Mesendoderm (in vitro differentiated cells): ENCODE measurements at regions not wholly inside any gene's neighbourhood (a gene's known extent, or its start where the extent isn't known, plus 50 kb on each side); places are given as distances from the start of the nearest gene placed in this dataset.

Experiments
- DNase-seq: peaks from one replicate; pipeline ENCODE4 v3.0.0; 2013
- H2AK5ac ChIP-seq: 2 replicates; pipeline ENCODE4 v1.6.1; 2013; ENCODE audit warnings: low read length, inconsistent platforms
- H2BK120ac ChIP-seq: 2 replicates; pipeline ENCODE4 v1.6.1; 2013; ENCODE audit warnings: low read depth, mild to moderate bottlenecking, low read length, moderate library complexity, mixed read lengths
- H2BK15ac ChIP-seq: replicated peaks from 2 replicates; pipeline ENCODE4 v1.6.1; 2013; ENCODE audit warnings: low read depth, mild to moderate bottlenecking, moderate library complexity
- H2BK5ac ChIP-seq: 2 replicates; pipeline ENCODE4 v1.6.1; 2013; ENCODE audit warnings: low read length, inconsistent platforms
- H3K18ac ChIP-seq: 2 replicates; pipeline ENCODE4 v1.6.1; 2013; ENCODE audit warnings: mild to moderate bottlenecking, low read length, mixed read lengths
- H3K23ac ChIP-seq: one replicate; pipeline ENCODE4 v1.6.1; 2013; ENCODE audit warnings: low read length
- H3K27ac ChIP-seq: 2 replicates; pipeline ENCODE4 v1.5.1; 2013; ENCODE audit warnings: low read depth, mild to moderate bottlenecking, inconsistent platforms, low read length, moderate library complexity
- H3K27me3 ChIP-seq: 2 replicates; pipeline ENCODE4 v1.6.1; 2013; ENCODE audit warnings: low read length, control low read depth, mild to moderate bottlenecking, inconsistent platforms; ENCODE audit not compliant: insufficient read depth, poor library complexity
- H3K36me3 ChIP-seq: 2 replicates; pipeline ENCODE4 v1.6.1; 2013; ENCODE audit warnings: low read length, inconsistent platforms; ENCODE audit not compliant: control insufficient read depth, insufficient read depth
- H3K4ac ChIP-seq: one replicate; pipeline ENCODE4 v1.6.1; 2013; ENCODE audit warnings: low read depth, mild to moderate bottlenecking, low read length, moderate library complexity
- H3K4me1 ChIP-seq: 2 replicates; pipeline ENCODE4 v1.6.1; 2013; ENCODE audit warnings: low read depth, low read length, inconsistent platforms; ENCODE audit not compliant: control insufficient read depth
- H3K4me2 ChIP-seq: 2 replicates; pipeline ENCODE4 v1.6.1; 2013; ENCODE audit warnings: low read length
- H3K4me3 ChIP-seq: 2 replicates; pipeline ENCODE4 v1.5.1; 2013; ENCODE audit warnings: mild to moderate bottlenecking, low read length
- H3K56ac ChIP-seq: one replicate; pipeline ENCODE4 v1.6.1; 2013; ENCODE audit warnings: low read length
- H3K79me1 ChIP-seq: 2 replicates; pipeline ENCODE4 v1.6.1; 2013; ENCODE audit warnings: low read length, inconsistent platforms
- H3K79me2 ChIP-seq: 2 replicates; pipeline ENCODE4 v1.6.1; 2013; ENCODE audit warnings: mild to moderate bottlenecking, low read length; ENCODE audit not compliant: control insufficient read depth, insufficient read depth
- H3K9ac ChIP-seq: 2 replicates; pipeline ENCODE4 v1.6.1; 2013; ENCODE audit warnings: low read length, inconsistent platforms
- H4K5ac ChIP-seq: one replicate; pipeline ENCODE4 v1.6.1; 2013; ENCODE audit warnings: low read length
- H4K8ac ChIP-seq: one replicate; pipeline ENCODE4 v1.6.1; 2013; ENCODE audit warnings: low read depth, mild to moderate bottlenecking, control low read depth, low read length, moderate library complexity
- WGBS: extraction: QIAGEN DNeasy Blood & Tissue Kit; methylation state at CpG from one replicate; pipeline ENCODE4 v1.1.7; 2013; ENCODE audit warnings: low lambda C conversion rate, missing lambda C conversion rate; ENCODE audit not compliant: insufficient coverage; ENCODE audit errors: extremely low coverage; 5-methylcytosine and 5-hydroxymethylcytosine counted together

DNA sequence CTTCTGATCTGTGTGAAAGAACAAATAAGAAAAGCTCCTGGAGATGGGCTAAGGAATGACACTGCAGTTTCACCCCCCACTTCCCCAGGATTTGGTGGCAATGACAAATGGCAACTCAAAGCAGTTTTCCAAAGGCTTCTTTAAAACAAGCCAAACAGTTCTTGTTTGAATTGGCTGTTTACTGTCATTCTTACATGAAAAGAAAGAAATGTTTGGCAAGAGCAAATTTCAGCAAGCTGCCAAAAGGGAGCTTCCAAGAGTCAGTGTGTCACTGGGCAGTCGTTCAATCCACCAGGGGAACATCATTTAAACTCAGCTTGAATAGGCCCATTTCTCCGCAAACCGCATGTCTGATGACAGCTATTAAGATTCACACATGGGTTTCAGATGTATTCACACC, 119.0 kb upstream of the RHOBTB1 start:
- Histone ChIP-seq H3K9ac (no peak overlapping the region), H3K79me2 (no peaks in the 10 kb centered on the region), H3K18ac (peak overlapping the region; percentile 51), H3K27me3 (no peaks in the 10 kb centered on the region), H2BK5ac (no peak overlapping the region), H4K8ac (no peak overlapping the region), H3K4me3 (no peak overlapping the region), H2BK15ac (no peak overlapping the region), H3K36me3 (no peaks in the 10 kb centered on the region), H2AK5ac (no peak overlapping the region), H3K79me1 (no peaks in the 10 kb centered on the region), H3K23ac (no peak overlapping the region), H2BK120ac (no peak overlapping the region), H3K4me2 (no peak overlapping the region), H3K4me1 (no peaks in the 10 kb centered on the region), H4K5ac (no peak overlapping the region), H3K27ac (no peak overlapping the region), H3K4ac (no peak overlapping the region), H3K56ac (no peak overlapping the region)
- peak; percentile 7 for DNase-seq
- no CpG with 5 or more reads among the region's 3 CpGs for WGBS

DNA sequence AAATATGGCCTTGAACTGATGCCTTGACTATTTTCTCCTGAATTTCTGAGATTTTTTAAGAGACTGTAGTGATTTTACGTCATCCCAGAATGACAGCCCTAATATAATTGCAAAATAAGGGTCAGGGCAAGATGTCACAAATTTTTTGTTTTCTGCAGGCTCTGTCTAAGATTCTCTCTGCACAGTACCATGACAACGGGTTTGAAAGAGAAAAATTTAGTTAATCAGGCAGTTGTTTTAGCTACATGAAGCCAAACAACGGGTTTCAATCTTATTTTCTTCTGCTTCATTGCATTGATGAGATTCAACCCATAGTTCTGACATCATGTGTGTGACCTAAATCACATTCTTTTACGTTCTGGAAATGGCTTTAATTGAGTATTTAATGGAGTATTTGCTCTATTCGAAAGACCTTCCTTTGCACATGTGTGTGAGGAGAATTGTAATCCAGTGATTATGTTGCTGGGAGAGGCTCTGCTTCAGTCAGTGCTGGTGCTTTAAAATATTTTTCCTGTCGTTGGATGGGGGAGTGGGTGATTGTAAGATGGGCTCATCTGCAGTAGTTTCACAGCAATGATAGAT, 118.0 kb upstream of the RHOBTB1 start:
- Histone ChIP-seq H3K23ac (no peak overlapping the region), H3K4me3 (no peak overlapping the region), H3K27ac (no peak overlapping the region), H2BK120ac (no peak overlapping the region), H3K18ac (no peak overlapping the region), H3K4ac (no peak overlapping the region), H3K79me2 (no peaks in the 10 kb centered on the region), H3K56ac (no peak overlapping the region), H2BK5ac (no peak overlapping the region), H2AK5ac (no peak overlapping the region), H4K8ac (no peak overlapping the region), H3K27me3 (no peaks in the 10 kb centered on the region), H3K9ac (no peak overlapping the region), H4K5ac (no peak overlapping the region), H3K4me1 (no peaks in the 10 kb centered on the region), H3K79me1 (no peaks in the 10 kb centered on the region), H3K4me2 (no peak overlapping the region), H2BK15ac (no peak overlapping the region), H3K36me3 (no peaks in the 10 kb centered on the region)
- WGBS, result no CpG with 5 or more reads among the region's 6 CpGs
- DNase-seq, result no peak

DNA sequence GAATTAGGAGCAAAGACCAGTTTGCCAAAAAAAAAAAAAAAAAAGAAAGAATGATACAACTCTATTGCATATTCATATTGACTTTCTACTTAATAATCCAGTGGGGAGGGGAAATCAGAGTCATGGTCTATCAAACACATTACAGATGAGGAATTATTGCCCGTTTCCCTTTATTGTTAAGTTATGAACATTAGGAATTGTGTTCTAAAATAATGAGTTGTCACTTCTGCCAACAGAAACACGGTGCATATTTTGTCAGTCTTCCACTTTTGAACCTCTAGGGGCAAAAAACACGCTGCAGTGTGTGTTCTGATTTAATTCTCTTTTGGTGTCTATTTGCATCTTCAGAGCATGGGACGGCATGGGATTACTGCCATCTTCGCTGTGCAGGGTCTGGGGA, 115.7 kb upstream of the RHOBTB1 start:
- no peak overlapping the region for H2AK5ac ChIP-seq
- H3K27ac ChIP-seq, result no peak overlapping the region
- H3K4me2 ChIP-seq, result no peak overlapping the region
- H3K79me2 ChIP-seq, result no peaks in the 10 kb centered on the region
- H3K18ac ChIP-seq, result no peak overlapping the region
- H3K79me1 ChIP-seq, result no peaks in the 10 kb centered on the region
- no CpG with 5 or more reads among the region's 5 CpGs for WGBS
- H3K36me3 ChIP-seq, result no peaks in the 10 kb centered on the region
- H3K4ac ChIP-seq, result no peak overlapping the region
- no peak overlapping the region for H2BK120ac ChIP-seq
- no peaks in the 10 kb centered on the region for H3K27me3 ChIP-seq
- no peak overlapping the region for H3K23ac ChIP-seq
- no peak overlapping the region for H2BK15ac ChIP-seq
- H4K5ac ChIP-seq, result no peak overlapping the region
- no peak overlapping the region for H2BK5ac ChIP-seq
- H3K4me1 ChIP-seq, result no peaks in the 10 kb centered on the region
- no peak overlapping the region for H4K8ac ChIP-seq
- H3K56ac ChIP-seq, result no peak overlapping the region
- no peak overlapping the region for H3K4me3 ChIP-seq
- DNase-seq, result no peak
- no peak overlapping the region for H3K9ac ChIP-seq

DNA sequence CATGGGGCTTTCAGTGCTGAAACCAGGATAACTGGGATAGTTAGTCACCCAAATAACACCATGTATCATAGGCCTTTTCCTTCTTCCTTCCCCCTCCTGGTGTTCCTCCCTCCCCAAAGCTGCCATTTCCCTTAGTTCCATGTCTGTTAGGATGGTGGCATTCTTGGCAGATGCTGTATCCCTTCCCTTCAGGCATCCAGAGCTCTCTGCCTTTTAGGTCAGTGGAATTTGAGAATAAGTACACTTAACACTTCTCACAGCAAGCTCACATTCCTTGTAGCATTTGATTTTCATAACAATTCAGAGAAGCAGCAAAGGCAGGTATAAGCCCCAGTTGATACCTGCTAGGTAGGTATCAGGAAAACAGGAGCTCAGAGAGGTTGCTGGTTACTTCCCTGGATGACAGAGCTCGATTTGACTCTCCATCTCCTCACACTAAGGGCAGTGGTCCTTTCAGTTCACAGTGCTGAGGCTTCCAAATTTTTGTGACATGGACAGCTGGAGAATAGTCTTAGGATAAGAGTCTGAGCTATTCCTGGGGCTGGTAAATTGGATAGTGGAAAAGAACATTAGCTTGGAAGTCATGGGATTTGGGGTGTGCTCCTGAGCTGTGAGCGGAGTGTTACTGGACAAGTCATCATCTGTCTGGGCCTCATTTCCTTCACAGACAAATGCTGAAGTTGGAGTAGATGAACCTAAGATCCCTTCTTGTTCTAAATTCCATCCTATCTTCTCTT, 108.7 kb upstream of the RHOBTB1 start:
- Histone ChIP-seq H3K4me2 (no peak overlapping the region), H2BK15ac (no peak overlapping the region), H3K36me3 (no peaks in the 10 kb centered on the region), H2AK5ac (no peak overlapping the region), H3K4me1 (no peaks in the 10 kb centered on the region), H4K8ac (no peak overlapping the region), H3K4ac (no peak overlapping the region), H3K9ac (no peak overlapping the region), H4K5ac (no peak overlapping the region), H3K27me3 (no peaks in the 10 kb centered on the region), H3K79me1 (no peaks in the 10 kb centered on the region), H3K79me2 (no peaks in the 10 kb centered on the region), H3K56ac (no peak overlapping the region), H2BK120ac (no peak overlapping the region), H3K27ac (no peak overlapping the region), H3K4me3 (no peak overlapping the region), H2BK5ac (no peak overlapping the region), H3K18ac (no peak overlapping the region), H3K23ac (no peak overlapping the region)
- no CpG with 5 or more reads among the region's 2 CpGs for WGBS
- DNase-seq, result peak; percentile 59

DNA sequence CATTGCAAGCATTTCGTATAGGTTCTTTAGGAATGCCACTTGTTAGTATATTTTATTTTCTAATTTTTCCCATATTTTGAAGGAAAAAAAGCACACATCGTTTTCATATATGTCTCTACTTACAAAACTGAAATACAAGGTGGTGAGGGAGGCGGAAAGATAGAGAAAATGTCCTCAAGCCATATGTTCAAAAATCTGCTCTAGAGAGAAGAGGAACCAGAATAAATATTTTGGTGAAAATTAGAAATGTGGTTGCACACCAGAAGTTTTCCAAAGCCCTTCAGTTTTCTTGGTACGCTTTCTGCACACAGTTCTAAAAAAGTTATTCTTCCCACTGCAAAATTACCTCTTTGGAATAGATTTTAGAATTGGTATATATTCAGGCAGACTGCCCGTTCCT, 107.4 kb upstream of the RHOBTB1 start:
- Histone ChIP-seq H4K5ac (no peak overlapping the region), H3K4me1 (no peaks in the 10 kb centered on the region), H3K79me1 (no peaks in the 10 kb centered on the region), H2BK15ac (no peak overlapping the region), H3K56ac (no peak overlapping the region), H3K27ac (no peak overlapping the region), H3K23ac (no peak overlapping the region), H2BK5ac (no peak overlapping the region), H3K4me2 (no peak overlapping the region), H3K36me3 (no peaks in the 10 kb centered on the region), H3K9ac (no peak overlapping the region), H3K4me3 (no peak overlapping the region), H2BK120ac (no peak overlapping the region), H2AK5ac (no peak overlapping the region), H3K79me2 (no peaks in the 10 kb centered on the region), H3K4ac (no peak overlapping the region), H3K18ac (no peak overlapping the region), H4K8ac (no peak overlapping the region), H3K27me3 (no peaks in the 10 kb centered on the region)
- DNase-seq, result no peak
- no CpG with 5 or more reads among the region's 5 CpGs for WGBS
